NCI-H2107 treated with DMSO at 0.1 percent for 48 hours (cell line): ENCODE measurements at regions not wholly inside any gene's neighbourhood (a gene's known extent, or its start where the extent isn't known, plus 50 kb on each side); places are given as distances from the start of the nearest gene placed in this dataset.

Source experiments
- DNase-seq: peaks from one replicate; lab custom pipeline; 2025; ENCODE audit not compliant: unreplicated experiment; lab: John Stamatoyannopoulos, UW

GRCh38 chr2:120948662-120949011 is 213.0 kb downstream of the GLI2 start:
- no peak for DNase-seq

- no peak for DNase-seq
Observed at GRCh38 chr2:120949027-120949956, 213.6 kb downstream of the GLI2 start.

GRCh38 chr2:120949957-120950590 is 214.4 kb downstream of the GLI2 start:
- DNase-seq: no peak

GRCh38 chr2:120951693-120952092 is 216.0 kb downstream of the GLI2 start:
- DNase-seq: no peak

DNA sequence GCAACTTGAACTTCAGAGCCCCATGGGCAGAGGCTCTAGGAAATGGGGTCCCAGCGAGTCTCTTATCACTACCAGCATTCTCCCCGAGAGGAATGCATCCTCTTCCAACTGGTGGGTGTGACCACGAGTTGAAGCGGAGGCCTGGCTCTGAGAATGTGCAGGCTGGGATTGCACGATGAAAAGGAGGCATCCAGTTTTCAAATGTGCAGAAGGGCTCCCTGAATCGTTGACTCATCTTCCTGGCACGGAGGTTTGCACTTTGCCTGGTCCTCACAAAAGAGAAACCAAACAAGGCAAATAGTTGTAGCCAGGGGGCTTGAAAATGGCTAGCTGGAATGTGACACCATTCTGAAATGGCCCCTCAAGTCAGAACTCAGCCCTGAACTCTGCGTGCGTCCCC is 216.7 kb downstream of the GLI2 start:
- DNase-seq: no peak

GRCh38 chr2:120953066-120953756 is 217.5 kb downstream of the GLI2 start:
- no peak for DNase-seq

DNA sequence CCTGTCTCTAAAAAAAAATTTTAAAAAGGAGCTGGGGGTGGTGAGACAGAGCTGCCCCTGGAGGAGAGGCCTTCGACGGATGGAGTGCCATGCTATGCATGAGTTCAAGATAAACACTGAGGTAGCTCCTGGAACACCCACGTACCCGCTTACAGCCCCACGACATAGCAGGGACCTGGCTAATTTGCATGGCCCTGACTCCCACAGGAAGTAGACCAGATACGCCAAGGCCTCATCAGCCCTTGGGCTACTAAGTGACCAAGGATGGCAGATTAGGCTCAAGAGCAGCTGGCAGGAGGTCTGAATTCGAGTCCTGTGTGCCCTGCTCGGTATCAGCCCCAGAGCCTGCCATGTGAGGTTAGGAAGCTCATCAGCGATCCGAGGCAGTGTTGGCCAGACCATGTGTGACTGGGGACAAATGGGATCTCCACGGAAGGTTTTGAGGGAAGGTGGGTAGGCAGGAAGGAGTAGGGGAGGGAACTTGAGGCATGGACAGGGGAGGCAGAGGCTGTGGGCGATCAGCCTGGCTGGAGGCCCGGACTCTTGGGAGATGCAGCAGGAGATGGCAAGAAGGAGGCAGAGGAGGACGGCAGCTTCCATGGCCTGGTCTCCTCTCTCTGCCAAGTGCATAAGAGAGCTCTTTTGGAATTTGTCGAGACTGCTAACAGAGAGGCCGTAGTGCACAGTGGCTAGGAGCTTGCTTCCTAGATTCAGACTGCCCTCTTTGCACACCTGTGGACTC is 218.3 kb downstream of the GLI2 start:
- no peak for DNase-seq

DNA sequence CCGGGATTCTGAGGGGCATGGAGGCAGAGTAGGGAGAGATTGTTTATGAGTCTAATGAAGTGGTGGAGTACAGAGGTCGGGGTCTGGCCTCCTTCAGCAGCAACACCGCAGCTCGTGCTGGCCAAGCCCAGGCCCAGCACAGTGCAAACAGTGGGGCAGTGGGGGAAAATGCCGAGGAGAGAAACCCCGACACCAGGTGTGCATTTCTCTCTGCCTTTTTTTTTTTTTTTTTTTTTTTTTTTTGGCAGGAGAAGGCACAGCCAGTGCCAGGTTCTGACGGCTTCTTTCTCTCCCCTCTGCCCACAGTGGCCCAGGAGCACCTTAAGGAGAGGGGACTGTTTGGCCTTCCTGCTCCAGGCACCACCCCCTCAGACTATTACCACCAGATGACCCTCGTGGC is 219.3 kb downstream of the GLI2 start:
- DNase-seq: no peak

DNA sequence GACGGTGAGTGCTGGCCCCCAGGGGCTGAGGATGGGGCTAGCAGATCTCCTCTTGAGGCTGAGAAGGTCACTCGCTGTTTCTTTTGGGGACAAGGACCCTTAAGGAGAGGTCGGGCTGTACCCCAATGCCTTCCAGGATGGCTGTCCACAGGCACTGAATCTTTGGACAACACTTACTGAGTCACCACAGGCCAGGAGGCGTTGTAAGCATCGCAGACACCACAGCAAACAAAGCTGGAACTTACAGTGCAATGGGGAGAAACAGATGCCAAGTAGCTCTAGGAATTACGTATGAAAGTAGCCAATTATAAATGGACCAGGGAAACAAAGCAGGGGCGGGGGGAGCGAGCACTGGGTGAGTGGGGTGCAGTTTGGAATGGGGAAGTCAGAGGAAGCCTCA is 219.8 kb downstream of the GLI2 start:
- no peak for DNase-seq

GRCh38 chr2:120956486-120957156 is 221.0 kb downstream of the GLI2 start:
- no peak for DNase-seq

DNA sequence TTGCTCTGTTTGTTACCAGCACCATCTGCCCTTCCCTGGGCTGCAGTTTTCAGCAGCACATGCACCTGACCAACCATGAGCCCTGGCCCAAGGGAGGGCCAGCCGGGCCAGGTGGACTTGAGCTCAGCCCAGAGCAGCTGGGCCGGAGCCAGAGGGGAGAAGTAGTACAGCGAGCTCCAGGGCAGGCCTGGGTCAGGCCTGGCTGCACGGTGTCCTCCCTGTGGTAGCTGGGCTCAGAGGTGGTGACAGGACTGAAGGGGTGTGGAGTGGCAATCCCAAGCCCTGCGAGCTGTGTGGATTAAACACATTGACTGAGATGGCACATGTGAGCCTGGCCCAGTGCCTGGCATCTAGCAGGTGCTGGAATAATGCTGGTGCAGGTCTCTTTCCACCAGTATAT is 222.2 kb downstream of the GLI2 start:
- DNase-seq: no peak

GRCh38 chr2:120958623-120959366 is 223.1 kb downstream of the GLI2 start:
- no peak for DNase-seq

DNA sequence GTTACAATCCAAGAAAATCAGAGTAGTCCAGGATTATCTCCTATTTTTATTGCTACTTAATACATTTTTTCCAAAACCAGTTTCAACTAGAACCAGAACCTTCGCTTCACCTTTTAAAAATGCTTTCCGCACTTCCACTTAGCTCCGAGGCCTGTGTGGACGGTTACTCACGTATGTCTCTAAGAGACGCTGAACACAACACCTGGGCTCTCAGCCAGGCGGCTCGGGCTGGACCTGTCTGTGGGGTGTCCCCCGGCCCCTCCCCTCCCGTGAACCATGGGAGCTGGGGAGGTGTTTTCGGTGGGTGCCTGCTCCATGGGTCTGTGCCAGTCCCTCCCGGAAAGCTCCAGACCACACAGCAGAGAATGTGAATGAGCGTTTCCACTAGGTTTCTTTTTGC is 223.8 kb downstream of the GLI2 start:
- DNase-seq: no peak

GRCh38 chr2:120960770-120961366 is 225.2 kb downstream of the GLI2 start:
- DNase-seq: no peak

DNA sequence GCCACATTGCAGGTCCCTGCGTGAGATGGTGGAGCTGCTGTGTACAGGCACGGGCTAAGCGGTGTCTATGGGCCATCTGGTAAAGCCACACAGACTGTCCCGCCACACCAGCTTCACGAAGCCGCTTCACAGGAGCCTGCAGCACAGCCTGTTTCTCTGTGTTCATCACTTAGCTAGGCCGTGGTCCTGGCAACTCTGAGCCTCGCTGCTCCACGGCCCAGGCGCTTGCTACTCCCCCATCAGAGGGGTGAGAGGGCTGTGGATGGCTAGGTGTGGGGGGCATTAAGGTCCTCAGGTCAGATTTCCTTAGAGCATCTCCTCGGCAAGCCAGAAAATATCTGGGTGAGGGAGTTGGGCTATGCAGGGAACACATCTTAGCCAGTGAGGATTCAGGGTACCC is 225.7 kb downstream of the GLI2 start:
- DNase-seq: no peak

- no peak for DNase-seq
Observed at GRCh38 chr2:120963997-120964705, 228.5 kb downstream of the GLI2 start.

GRCh38 chr2:120964819-120965218 is 229.2 kb downstream of the GLI2 start:
- DNase-seq: no peak

DNA sequence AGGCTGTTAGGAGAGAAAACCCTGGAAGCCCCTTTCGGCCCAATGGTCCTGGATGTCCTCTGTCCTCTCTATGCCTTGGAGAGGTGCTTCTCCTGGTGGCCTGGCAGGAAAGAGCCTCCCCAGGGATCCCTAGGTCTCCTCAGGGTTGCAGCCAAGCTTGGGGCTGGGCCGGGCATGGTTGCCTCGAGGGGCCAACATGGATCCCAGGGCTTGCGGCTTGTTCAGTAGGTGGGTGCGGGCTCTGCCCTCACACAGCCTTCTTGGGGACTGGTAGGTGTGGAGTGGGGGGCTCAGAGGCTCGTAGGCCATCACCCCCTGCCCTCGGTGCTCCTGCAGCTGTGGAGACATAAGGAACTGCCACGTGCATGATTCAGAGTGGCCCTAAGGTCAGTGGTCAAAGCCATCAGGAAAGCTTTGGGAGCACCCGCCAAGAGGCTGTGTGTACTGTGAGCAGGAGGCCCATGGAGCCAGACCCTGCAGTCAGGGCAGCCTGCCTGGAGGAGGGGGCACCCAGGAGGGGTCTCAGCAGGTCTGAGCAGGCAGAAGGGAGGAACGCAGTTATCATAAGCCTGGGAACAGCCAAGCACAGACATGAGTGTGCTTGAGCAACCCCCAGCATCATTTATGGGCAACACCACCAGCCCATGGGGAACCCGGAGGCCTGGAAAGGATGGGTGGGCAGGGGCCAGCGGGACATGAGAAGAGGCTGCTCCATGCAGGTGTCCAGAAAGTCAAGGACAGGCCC is 231.0 kb downstream of the GLI2 start:
- DNase-seq: no peak
